HL-60 (cell line): ENCODE measurements at regions not wholly inside any gene's neighbourhood (a gene's known extent, or its start where the extent isn't known, plus 50 kb on each side); places are given as distances from the start of the nearest gene placed in this dataset.

ENCODE experiments used
- DNase-seq, 2 experiments: peaks; one replicate each; pipeline ENCODE4 v3.0.0-alpha.2; 2010 to 2020; ENCODE audit warnings: low read depth in 1 of 2, low spot score in 1 of 2
- H3K27ac ChIP-seq: fragments of 250-450 bp; sonication (Bioruptor Pico); replicated peaks from 2 replicates; pipeline ENCODE4 v1.5.1; 2020; ENCODE audit warnings: mild to moderate bottlenecking, moderate library complexity
- H3K27me3 ChIP-seq: fragments of 250-450 bp; sonication (Bioruptor Pico); 2 replicates; pipeline ENCODE4 v1.5.1; 2021; ENCODE audit warnings: mild to moderate bottlenecking, moderate library complexity; ENCODE audit not compliant: insufficient read depth, poor library complexity, severe bottlenecking
- H3K4me3 ChIP-seq: replicated peaks from 2 replicates; pipeline ENCODE4 v1.5.1; 2011; ENCODE audit warnings: mild to moderate bottlenecking, control low read depth, low read length; ENCODE audit not compliant: insufficient read depth
- CTCF ChIP-seq: IDR thresholded peaks from one replicate; pipeline ENCODE4 v1.5.1; 2011; ENCODE audit warnings: low read length, control low read depth, inconsistent platforms; ENCODE audit not compliant: insufficient read depth
- GABPA ChIP-seq: IDR thresholded peaks from 2 replicates; pipeline ENCODE4 v1.6.1; 2012; ENCODE audit warnings: low read depth
- POLR2AphosphoS5 ChIP-seq: IDR thresholded peaks from 2 replicates; pipeline ENCODE4 v1.6.1; 2012; ENCODE audit warnings: low read depth
- REST ChIP-seq: IDR thresholded peaks from 2 replicates; pipeline ENCODE4 v1.6.1; 2012; ENCODE audit warnings: low read depth; ENCODE audit not compliant: insufficient replicate concordance
- SPI1 ChIP-seq: IDR thresholded peaks from 2 replicates; pipeline ENCODE4 v1.6.1; 2012; ENCODE audit warnings: low read depth, mild to moderate bottlenecking, borderline replicate concordance

GRCh38 chr10:42939685-42940366 is 137.0 kb upstream of the RET start:
- no peak overlapping the region for H3K27ac ChIP-seq
- DNase-seq = no peak
- no peaks in the 10 kb centered on the region for H3K27me3 ChIP-seq
- no peak for TF ChIP-seq SPI1
- TF ChIP-seq REST = no peak
- no peak for TF ChIP-seq GABPA
- no peak for TF ChIP-seq POLR2AphosphoS5
- no peak for TF ChIP-seq CTCF
- no peak overlapping the region for H3K4me3 ChIP-seq

DNA sequence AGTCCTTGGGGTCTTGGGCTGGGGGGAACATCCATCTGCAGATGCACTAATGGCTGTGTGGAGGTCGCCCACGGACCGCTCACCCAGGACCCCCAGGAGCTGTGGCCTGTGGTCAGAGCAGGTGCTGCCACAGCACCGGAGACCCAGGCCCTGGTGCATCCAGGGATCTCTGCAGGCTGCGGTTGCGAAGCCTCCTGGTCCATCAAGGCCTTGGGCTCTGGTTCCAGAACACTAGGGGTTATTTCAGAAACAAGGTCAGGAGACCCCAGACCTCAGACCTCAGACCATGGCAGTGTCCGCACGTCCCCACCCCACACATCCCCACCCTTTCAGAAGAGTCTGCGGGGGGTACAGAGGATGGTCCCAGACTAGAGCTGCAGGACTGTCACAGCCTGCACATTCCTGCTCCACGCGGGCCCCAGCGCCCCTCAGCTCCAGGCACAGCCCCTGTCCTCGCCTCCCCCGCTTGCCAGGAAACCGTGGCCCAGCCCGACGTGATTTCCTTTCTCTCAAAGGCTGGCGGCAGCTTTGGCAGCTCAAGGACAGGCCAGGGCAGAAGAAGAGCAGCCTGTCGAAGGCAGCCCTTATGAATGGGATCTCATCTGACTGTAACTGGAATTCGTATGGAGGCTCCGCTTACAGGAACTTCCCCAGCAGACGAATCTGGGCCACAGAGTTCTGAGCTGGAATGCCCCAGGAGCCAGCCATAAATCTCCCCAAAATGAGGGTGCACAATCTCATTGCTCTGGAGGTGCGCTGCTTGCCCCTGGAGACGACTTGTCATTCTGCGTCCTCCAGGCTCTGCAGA is 136.2 kb upstream of the RET start:
- Histone ChIP-seq H3K4me3 (no peak overlapping the region), H3K27me3 (no peaks in the 10 kb centered on the region), H3K27ac (no peak overlapping the region)
- TF ChIP-seq GABPA (no peak), SPI1 (no peak), REST (no peak), POLR2AphosphoS5 (no peak), CTCF (no peak)
- no peak for DNase-seq

GRCh38 chr10:42941295-42941644 is 135.6 kb upstream of the RET start:
- no peak overlapping the region for H3K4me3 ChIP-seq
- DNase-seq = no peak
- no peak overlapping the region for H3K27ac ChIP-seq
- H3K27me3 ChIP-seq = no peaks in the 10 kb centered on the region
- TF ChIP-seq GABPA (no peak), SPI1 (no peak), REST (no peak), POLR2AphosphoS5 (no peak), CTCF (no peak)
